Keratinocyte (primary cell): ENCODE measurements at regions not wholly inside any gene's neighbourhood (a gene's known extent, or its start where the extent isn't known, plus 50 kb on each side); places are given as distances from the start of the nearest gene placed in this dataset.

Experiments used
- CTCF ChIP-seq, 3 experiments: IDR thresholded peaks in 1 of 3; conservative IDR thresholded peaks in 1 of 3; optimal IDR thresholded peaks in 1 of 3; 2 replicates in 2 of 3; 3 replicates in 1 of 3; pipeline versions ENCODE3 to v1.5.1; 2011; ENCODE audit warnings: low read length in 3 of 3, mild to moderate bottlenecking in 3 of 3, moderate library complexity in 2 of 3, control low read depth in 1 of 3, inconsistent platforms in 1 of 3; ENCODE audit not compliant: insufficient read depth in 2 of 3; ENCODE audit errors: extremely low read depth in 1 of 3
- EZH2 ChIP-seq: IDR thresholded peaks from one replicate; pipeline ENCODE4 v1.6.1; 2012; ENCODE audit warnings: inconsistent platforms, mild to moderate bottlenecking, low read length, moderate library complexity

GRCh38 chr18:51658436-51658835 is 461.0 kb upstream of the MEX3C start:
- TF ChIP-seq CTCF (optimal IDR thresholded peaks at IDR 0.05 in 1 of 3, IDR thresholded peaks at IDR 0.05 in 1 of 3, conservative IDR thresholded peaks at IDR 0.05 in 1 of 3; ENCODE audit: extremely low read depth in 1 of 3, insufficient read depth in 2 of 3, low read length in 3 of 3): no peak
- no peak for TF ChIP-seq EZH2
